ENCODE measurements at regions not wholly inside any gene's neighbourhood (a gene's known extent, or its start where the extent isn't known, plus 50 kb on each side); places are given as distances from the start of the nearest gene placed in this dataset.

DNA sequence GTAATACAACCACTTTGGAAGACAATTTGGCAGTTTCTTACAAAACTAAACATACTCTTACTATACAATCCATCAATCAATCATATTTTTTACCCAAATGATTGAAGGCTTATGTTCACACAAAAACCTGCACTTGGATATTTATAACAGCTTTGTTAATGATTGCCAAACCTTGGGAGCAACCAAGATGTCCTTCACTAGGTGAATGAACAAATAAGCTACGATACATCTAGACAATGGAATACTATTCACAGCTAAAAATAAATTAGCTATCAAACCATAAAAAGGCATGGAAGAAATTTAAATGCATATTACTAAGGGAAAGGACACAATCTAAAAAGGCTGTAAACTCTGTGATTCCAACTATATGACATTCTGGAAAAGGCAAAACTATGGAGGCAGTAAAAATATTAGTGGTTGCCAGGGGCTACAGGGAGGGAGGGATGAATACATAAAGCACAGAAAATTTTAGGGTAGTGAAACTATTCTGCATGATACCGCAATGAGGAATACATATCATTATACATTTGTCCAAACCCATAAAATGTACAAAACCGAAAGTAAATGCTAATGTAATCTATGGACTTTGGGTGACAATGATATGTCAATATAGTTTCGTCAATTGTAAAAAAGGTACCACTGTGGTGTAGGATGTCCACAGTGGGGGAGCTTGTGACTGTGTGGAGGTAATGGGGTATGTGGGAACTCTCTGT is 70.5 kb downstream of the GPR65 start:
- TF ChIP-seq POLR2A (IDR thresholded peaks at IDR 0.05): no peak
- TF ChIP-seq CTCF (IDR thresholded peaks at IDR 0.05): no peak
- no peak for TF ChIP-seq POLR2AphosphoS5 (IDR thresholded peaks at IDR 0.05; ENCODE audit: insufficient read depth in 1 of 2, low read depth in 1 of 2)

Data from vagina (tissue), 2 donors.